ENCODE measurements at regions not wholly inside any gene's neighbourhood (a gene's known extent, or its start where the extent isn't known, plus 50 kb on each side); places are given as distances from the start of the nearest gene placed in this dataset.

DNA sequence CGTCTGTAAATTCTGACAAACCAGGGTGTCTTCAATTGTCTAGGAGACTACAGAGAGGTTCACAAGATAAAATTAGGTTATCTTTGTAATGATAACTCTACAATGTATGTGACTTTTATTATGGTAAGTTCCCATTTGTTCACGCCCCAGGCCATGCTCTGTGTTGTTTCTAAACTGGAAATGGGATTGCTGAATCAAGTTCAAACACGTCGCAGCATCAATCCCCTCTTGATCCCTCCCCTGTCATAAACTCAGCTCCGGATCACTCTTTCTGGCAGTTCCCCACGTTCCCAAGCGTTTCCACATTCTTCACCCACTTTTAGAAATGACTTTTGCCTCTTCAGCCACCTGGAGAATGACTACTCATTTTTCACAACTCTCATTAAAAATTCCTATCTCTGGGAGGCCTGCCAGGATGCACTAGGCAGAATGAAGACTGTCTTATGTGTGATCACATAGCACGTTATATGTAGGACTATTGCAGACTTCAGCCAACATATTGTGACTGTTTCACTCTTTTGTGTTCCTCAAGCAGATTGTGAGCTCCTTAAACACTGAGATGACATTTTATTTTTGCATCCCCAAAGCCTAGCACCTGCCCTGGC is 1124.2 kb upstream of the WWC1 start:
- Mint-ChIP-seq H3K9me3 (no peaks in the 10 kb centered on the region), H3K4me1 (no peaks in the 10 kb centered on the region), H3K27me3 (ENCODE audit: insufficient read depth) (no peaks in the 10 kb centered on the region), H3K27ac (no peak overlapping the region), H3K4me3 (no peak overlapping the region), H3K36me3 (ENCODE audit: low read depth) (no peaks in the 10 kb centered on the region)
- no peak overlapping the region for H3K27ac ChIP-seq (ENCODE audit: low read depth, low read length)
- H3K36me3 ChIP-seq (ENCODE audit: control insufficient read depth, insufficient read depth, low read length): no peaks in the 10 kb centered on the region
- H3K9me3 ChIP-seq (ENCODE audit: control insufficient read depth, low read length): no peaks in the 10 kb centered on the region
- TF ChIP-seq CTCF (conservative IDR thresholded peaks at IDR 0.05): no peak
- H3K4me3 ChIP-seq (ENCODE audit: low read length): no peak overlapping the region
- 91 to 95% methylated on average over 7 to 8 of the region's 8 CpGs for WGBS, 2 experiments (ENCODE audit: insufficient coverage in 1 of 2, insufficient read length in 1 of 2)
- no peaks in the 10 kb centered on the region for H3K4me1 ChIP-seq (ENCODE audit: control insufficient read depth, insufficient read depth, low read length)
- no peak overlapping the region for H3K9ac ChIP-seq (ENCODE audit: extremely low read depth, low read length, poor library complexity, severe bottlenecking)
- no peak for DNase-seq
- no peaks in the 10 kb centered on the region for H3K27me3 ChIP-seq (ENCODE audit: control insufficient read depth, insufficient read depth, low read length, poor library complexity, severe bottlenecking)

GRCh38 chr5:167168971-167169370 is 1122.5 kb upstream of the WWC1 start:
- 94 to 100% methylated on average over 1 to 6 of the region's 6 CpGs for WGBS, 2 experiments (ENCODE audit: insufficient coverage in 1 of 2, insufficient read length in 1 of 2)
- TF ChIP-seq CTCF (conservative IDR thresholded peaks at IDR 0.05): no peak
- H3K4me3 Mint-ChIP-seq: no peak overlapping the region

DNA sequence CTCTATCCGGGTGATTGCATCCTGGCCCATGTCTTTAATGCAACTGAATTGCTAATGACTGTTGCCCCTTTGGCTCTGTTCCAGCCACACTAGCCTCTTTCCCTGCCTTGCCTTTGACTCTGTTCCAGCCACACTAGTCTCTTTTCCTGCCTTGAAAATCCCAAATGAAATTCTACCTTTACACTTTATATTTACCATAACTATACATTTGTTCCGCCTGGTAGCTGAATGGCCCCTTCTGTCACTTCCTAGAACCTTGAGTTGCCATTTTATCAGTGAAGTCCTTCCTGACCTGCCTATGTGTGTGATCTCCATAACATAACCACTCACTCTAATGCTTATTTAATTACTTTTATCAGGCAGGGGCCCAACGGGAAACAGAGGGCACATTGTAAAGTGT is 1120.4 kb upstream of the WWC1 start:
- H3K4me3 Mint-ChIP-seq: no peak overlapping the region

More at GRCh38 chr5:167168971-167169370, 1122.5 kb upstream of the WWC1 start:
- Histone ChIP-seq H3K4me3 (ENCODE audit: low read length) (no peak overlapping the region), H3K27ac (ENCODE audit: low read depth, low read length) (no peak overlapping the region), H3K4me1 (ENCODE audit: control insufficient read depth, insufficient read depth, low read length) (no peaks in the 10 kb centered on the region), H3K9me3 (ENCODE audit: control insufficient read depth, low read length) (no peaks in the 10 kb centered on the region), H3K36me3 (ENCODE audit: control insufficient read depth, insufficient read depth, low read length) (no peaks in the 10 kb centered on the region), H3K9ac (ENCODE audit: extremely low read depth, low read length, poor library complexity, severe bottlenecking) (no peak overlapping the region), H3K27me3 (ENCODE audit: control insufficient read depth, insufficient read depth, low read length, poor library complexity, severe bottlenecking) (no peaks in the 10 kb centered on the region)
- Mint-ChIP-seq H3K27ac (no peak overlapping the region), H3K27me3 (ENCODE audit: insufficient read depth) (no peaks in the 10 kb centered on the region), H3K9me3 (no peaks in the 10 kb centered on the region), H3K36me3 (ENCODE audit: low read depth) (no peaks in the 10 kb centered on the region), H3K4me1 (no peaks in the 10 kb centered on the region)
- DNase-seq: no peak

More for the DNA sequence above, 1120.4 kb upstream of the WWC1 start:
- Mint-ChIP-seq H3K4me1 (no peaks in the 10 kb centered on the region), H3K27ac (no peak overlapping the region), H3K9me3 (no peaks in the 10 kb centered on the region), H3K36me3 (ENCODE audit: low read depth) (no peaks in the 10 kb centered on the region), H3K27me3 (ENCODE audit: insufficient read depth) (no peaks in the 10 kb centered on the region)
- DNase-seq: no peak
- H3K36me3 ChIP-seq (ENCODE audit: control insufficient read depth, insufficient read depth, low read length): no peaks in the 10 kb centered on the region
- 87 to 91% methylated on average over 3 of the region's 3 CpGs for WGBS, 2 experiments (ENCODE audit: insufficient coverage in 1 of 2, insufficient read length in 1 of 2)
- H3K27ac ChIP-seq (ENCODE audit: low read depth, low read length): no peak overlapping the region
- H3K4me3 ChIP-seq (ENCODE audit: low read length): no peak overlapping the region
- H3K27me3 ChIP-seq (ENCODE audit: control insufficient read depth, insufficient read depth, low read length, poor library complexity, severe bottlenecking): no peaks in the 10 kb centered on the region
- no peak overlapping the region for H3K9ac ChIP-seq (ENCODE audit: extremely low read depth, low read length, poor library complexity, severe bottlenecking)
- no peaks in the 10 kb centered on the region for H3K9me3 ChIP-seq (ENCODE audit: control insufficient read depth, low read length)
- H3K4me1 ChIP-seq (ENCODE audit: control insufficient read depth, insufficient read depth, low read length): no peaks in the 10 kb centered on the region
- no peak for TF ChIP-seq CTCF (conservative IDR thresholded peaks at IDR 0.05)

Data from endodermal cell (in vitro differentiated cells).